OCI-LY7 (cell line): ENCODE measurements at regions not wholly inside any gene's neighbourhood (a gene's known extent, or its start where the extent isn't known, plus 50 kb on each side); places are given as distances from the start of the nearest gene placed in this dataset.

Experiments used
- BruUV-seq: library from RNA; stranded (reverse); fragments of 400-500 nt; replicated peaks from 2 replicates; lab custom pipeline; 2021; lab: Mats Ljungman, UMichigan
- CTCF ChIA-PET: fragments of 300-600 bp; sonication (Branson Sonifier 250); formaldehyde crosslinking; loops from one replicate; lab custom pipeline; 2022; ENCODE audit warnings: antibody characterized with exemption; ENCODE audit not compliant: unreplicated experiment; lab: Charles Lee
- POLR2A ChIA-PET: fragments of 300-600 bp; sonication (Branson Sonifier 250); formaldehyde crosslinking; loops from one replicate; lab custom pipeline; 2022; ENCODE audit warnings: antibody characterized with exemption; lab: Charles Lee
- DNase-seq: peaks from one replicate; pipeline ENCODE4 v3.0.0-alpha.2; 2015; ENCODE audit warnings: low spot score
- H2AFZ ChIP-seq: fragments of 200-600 bp; sonication (generic), shearing (Covaris generic); 2 replicates; pipeline ENCODE4 v1.6.1; 2014; ENCODE audit warnings: mild to moderate bottlenecking, antibody characterized with exemption, low read length, moderate library complexity
- H3K27ac ChIP-seq: fragments of 200-600 bp; sonication (generic); 2 replicates; pipeline ENCODE4 v1.5.1; 2014; ENCODE audit warnings: mixed run types, low read depth, mild to moderate bottlenecking, moderate library complexity, low read length, inconsistent platforms; ENCODE audit not compliant: poor library complexity, severe bottlenecking
- H3K36me3 ChIP-seq: fragments of 200-600 bp; sonication (generic); 2 replicates; pipeline ENCODE4 v1.6.1; 2014; ENCODE audit warnings: mild to moderate bottlenecking, antibody characterized with exemption, low read length, moderate library complexity, mixed read lengths; ENCODE audit not compliant: insufficient read depth
- H3K4me1 ChIP-seq: fragments of 200-600 bp; sonication (generic); 2 replicates; pipeline ENCODE4 v1.5.1; 2014; ENCODE audit warnings: mild to moderate bottlenecking, low read length; ENCODE audit not compliant: insufficient read depth, poor library complexity, severe bottlenecking
- H3K4me2 ChIP-seq: fragments of 200-600 bp; sonication (generic); 2 replicates; pipeline ENCODE4 v1.6.1; 2014; ENCODE audit warnings: mild to moderate bottlenecking, low read length
- H3K4me3 ChIP-seq: fragments of 200-600 bp; sonication (generic); 2 replicates; pipeline ENCODE4 v1.5.1; 2014; ENCODE audit warnings: mild to moderate bottlenecking, low read depth, low read length; ENCODE audit not compliant: poor library complexity, severe bottlenecking
- H3K79me2 ChIP-seq: fragments of 200-600 bp; sonication (generic); 2 replicates; pipeline ENCODE4 v1.6.1; 2016; ENCODE audit warnings: low read depth, mild to moderate bottlenecking, low read length, moderate library complexity, mixed read lengths; ENCODE audit not compliant: insufficient read depth
- H3K9me2 ChIP-seq: fragments of 200-600 bp; sonication (generic); 2 replicates; pipeline ENCODE4 v1.6.1; 2016; ENCODE audit warnings: mild to moderate bottlenecking, low read length, mixed read lengths; ENCODE audit not compliant: insufficient read depth
- H3K9me3 ChIP-seq: fragments of 200-600 bp; sonication (generic); 2 replicates; pipeline ENCODE4 v1.6.1; 2014; ENCODE audit warnings: mild to moderate bottlenecking, mixed run types, low read length, mixed read lengths
- H4K20me1 ChIP-seq: fragments of 200-600 bp; sonication (generic); 2 replicates; pipeline ENCODE4 v1.6.1; 2014; ENCODE audit warnings: mild to moderate bottlenecking, antibody characterized with exemption, low read length, moderate library complexity, mixed read lengths; ENCODE audit not compliant: insufficient read depth
- CTCF ChIP-seq: fragments of 200-600 bp; sonication (generic); conservative IDR thresholded peaks from 2 replicates; pipeline ENCODE4 v1.5.1; 2014; ENCODE audit warnings: mild to moderate bottlenecking, antibody characterized with exemption, low read length, moderate library complexity, mixed read lengths
- EZH2phosphoT487 ChIP-seq: fragments of 200-600 bp; sonication (generic); IDR thresholded peaks from 2 replicates; pipeline ENCODE4 v1.6.1; 2018; ENCODE audit warnings: low read depth, borderline replicate concordance, mild to moderate bottlenecking, mixed run types, antibody characterized with exemption, low read length, moderate library complexity, mixed read lengths
- intact Hi-C: fragments of 100-400 bp; cut with micrococcal nuclease; formaldehyde crosslinking; loops from one replicate; pipeline ENCODE4 v1.10.0; 2022; ENCODE audit not compliant: unreplicated experiment

- intact Hi-C loops, result no loop called here
- POLR2A ChIA-PET, result no interaction called here
- CTCF ChIA-PET, result no interaction called here
- H3K4me3 ChIP-seq, result no peak overlapping the region
- H4K20me1 ChIP-seq, result no peaks in the 10 kb centered on the region
- H2AFZ ChIP-seq, result no peak overlapping the region
- H3K79me2 ChIP-seq, result no peaks in the 10 kb centered on the region
- no peaks in the 10 kb centered on the region for H3K36me3 ChIP-seq
- TF ChIP-seq CTCF (no peak), EZH2phosphoT487 (no peak)
- H3K4me1 ChIP-seq, result no peaks in the 10 kb centered on the region
- no peaks in the 10 kb centered on the region for H3K9me2 ChIP-seq
- DNase-seq, result no peak
- no peak overlapping the region for H3K4me2 ChIP-seq
- H3K27ac ChIP-seq, result no peak overlapping the region
- BruUV-seq, result no TSS peak
- H3K9me3 ChIP-seq, result no peaks in the 10 kb centered on the region
Observed at GRCh38 chr9:100729336-100729895, 151.5 kb downstream of the CAVIN4 start.

- Histone ChIP-seq H4K20me1 (no peaks in the 10 kb centered on the region), H3K27ac (no peak overlapping the region), H3K9me3 (no peaks in the 10 kb centered on the region), H3K4me2 (no peak overlapping the region), H3K4me3 (no peak overlapping the region), H3K9me2 (no peaks in the 10 kb centered on the region), H3K36me3 (no peaks in the 10 kb centered on the region), H3K79me2 (no peaks in the 10 kb centered on the region), H3K4me1 (no peaks in the 10 kb centered on the region), H2AFZ (no peak overlapping the region)
- ChIA-PET CTCF (no interaction called here), POLR2A (no interaction called here)
- DNase-seq, result no peak
- TF ChIP-seq EZH2phosphoT487, result no peak
- no peak for TF ChIP-seq CTCF
- BruUV-seq, result no TSS peak
- intact Hi-C loops, result no loop called here
Observed at GRCh38 chr9:100730086-100730485, 152.2 kb downstream of the CAVIN4 start.

- no peak overlapping the region for H3K4me3 ChIP-seq
- H3K4me2 ChIP-seq, result no peak overlapping the region
- intact Hi-C loops, result no loop called here
- TF ChIP-seq EZH2phosphoT487, result no peak
- TF ChIP-seq CTCF, result no peak
- ChIA-PET CTCF (no interaction called here), POLR2A (no interaction called here)
- H3K27ac ChIP-seq, result no peak overlapping the region
- no TSS peak for BruUV-seq
- H3K9me2 ChIP-seq, result no peaks in the 10 kb centered on the region
- H4K20me1 ChIP-seq, result no peaks in the 10 kb centered on the region
- DNase-seq, result no peak
- no peaks in the 10 kb centered on the region for H3K4me1 ChIP-seq
- no peaks in the 10 kb centered on the region for H3K79me2 ChIP-seq
- no peaks in the 10 kb centered on the region for H3K36me3 ChIP-seq
- no peaks in the 10 kb centered on the region for H3K9me3 ChIP-seq
- H2AFZ ChIP-seq, result no peak overlapping the region
Observed at GRCh38 chr9:100731038-100731556, 153.2 kb downstream of the CAVIN4 start.
